ENCODE measurements at regions not wholly inside any gene's neighbourhood (a gene's known extent, or its start where the extent isn't known, plus 50 kb on each side); places are given as distances from the start of the nearest gene placed in this dataset.

DNA sequence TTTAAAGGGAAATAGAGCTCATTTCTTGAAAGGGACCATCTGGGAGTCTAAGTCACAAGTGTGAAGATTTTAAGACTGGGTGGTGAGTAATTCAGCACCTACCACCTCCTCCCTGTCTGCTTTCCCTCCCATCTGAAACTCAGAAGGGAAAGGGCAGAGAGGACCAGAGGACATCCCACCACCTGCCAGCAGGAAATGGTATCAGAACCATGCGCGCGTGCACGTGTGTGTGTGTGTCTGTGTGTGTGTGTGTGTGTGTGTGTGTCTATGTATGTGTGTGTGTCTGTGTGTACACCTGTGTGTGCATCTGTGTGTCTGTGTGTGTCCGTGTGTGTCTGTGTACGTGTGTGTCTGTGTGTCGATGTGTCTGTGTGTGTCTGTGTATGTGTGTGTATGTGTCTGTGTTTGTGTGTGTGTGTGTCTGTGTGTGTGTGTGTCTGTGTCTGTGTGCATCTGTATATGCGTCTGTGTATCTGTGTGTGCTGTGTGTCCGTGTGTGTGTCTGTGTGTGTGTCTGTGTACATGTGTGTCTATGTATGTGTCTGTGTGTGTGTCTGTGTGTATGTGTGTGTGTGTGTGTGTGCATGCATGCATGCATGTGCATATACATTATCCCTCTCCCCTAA is 76.8 kb downstream of the ZFP36L2 start:
- no peak for FAIRE-seq
- Histone ChIP-seq H3K36me3 (ENCODE audit: control insufficient read depth in 2 of 2, extremely low read depth in 1 of 2, insufficient read depth in 2 of 2, low read length in 2 of 2) (no peaks in the 10 kb centered on the region), H3K4me3 (ENCODE audit: control insufficient read depth in 2 of 3, extremely low read depth in 1 of 3, insufficient read depth in 2 of 3, low read depth in 1 of 3, low read length in 3 of 3) (no peak overlapping the region), H3K4me1 (ENCODE audit: control insufficient read depth, extremely low read depth, insufficient read depth, low read length) (peaks cover 21% of the 10 kb centered on the region), H3K9ac (ENCODE audit: control insufficient read depth, extremely low read depth, insufficient read depth, low read length) (no peak overlapping the region), H2AFZ (ENCODE audit: control insufficient read depth, low read length) (no peak overlapping the region), H3K27ac (ENCODE audit: control insufficient read depth, insufficient read depth, low read length) (no peak overlapping the region), H4K20me1 (ENCODE audit: control insufficient read depth, extremely low read depth, insufficient read depth, low read length) (no peaks in the 10 kb centered on the region), H3K9me1 (ENCODE audit: control insufficient read depth, extremely low read depth, insufficient read depth, low read length) (no peaks in the 10 kb centered on the region), H3K79me2 (ENCODE audit: control insufficient read depth, insufficient read depth, low read length) (no peaks in the 10 kb centered on the region), H3K9me3 (ENCODE audit: control insufficient read depth, low read depth, low read length) (no peaks in the 10 kb centered on the region), H3K4me2 (ENCODE audit: control insufficient read depth, extremely low read depth, insufficient read depth, low read depth, low read length) (no peak overlapping the region), H3K27me3 (ENCODE audit: control insufficient read depth, extremely low read depth, insufficient read depth, low read length) (no peaks in the 10 kb centered on the region)
- no peak for DNase-seq (ENCODE audit: low read depth, low spot score)
- dilution Hi-C loops (cut with MboI; ENCODE audit: extremely low pct_ligation_motif_present, low sequenced_read_pairs): no loop called here
- no peak for TF ChIP-seq EZH2 (IDR thresholded peaks at IDR 0.05; ENCODE audit: low read length)
- TF ChIP-seq, protein P1, sequence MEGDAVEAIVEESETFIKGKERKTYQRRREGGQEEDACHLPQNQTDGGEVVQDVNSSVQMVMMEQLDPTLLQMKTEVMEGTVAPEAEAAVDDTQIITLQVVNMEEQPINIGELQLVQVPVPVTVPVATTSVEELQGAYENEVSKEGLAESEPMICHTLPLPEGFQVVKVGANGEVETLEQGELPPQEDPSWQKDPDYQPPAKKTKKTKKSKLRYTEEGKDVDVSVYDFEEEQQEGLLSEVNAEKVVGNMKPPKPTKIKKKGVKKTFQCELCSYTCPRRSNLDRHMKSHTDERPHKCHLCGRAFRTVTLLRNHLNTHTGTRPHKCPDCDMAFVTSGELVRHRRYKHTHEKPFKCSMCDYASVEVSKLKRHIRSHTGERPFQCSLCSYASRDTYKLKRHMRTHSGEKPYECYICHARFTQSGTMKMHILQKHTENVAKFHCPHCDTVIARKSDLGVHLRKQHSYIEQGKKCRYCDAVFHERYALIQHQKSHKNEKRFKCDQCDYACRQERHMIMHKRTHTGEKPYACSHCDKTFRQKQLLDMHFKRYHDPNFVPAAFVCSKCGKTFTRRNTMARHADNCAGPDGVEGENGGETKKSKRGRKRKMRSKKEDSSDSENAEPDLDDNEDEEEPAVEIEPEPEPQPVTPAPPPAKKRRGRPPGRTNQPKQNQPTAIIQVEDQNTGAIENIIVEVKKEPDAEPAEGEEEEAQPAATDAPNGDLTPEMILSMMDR (optimal IDR thresholded peaks at IDR 0.05 in 1 of 3, IDR thresholded peaks at IDR 0.05 in 1 of 3, conservative IDR thresholded peaks at IDR 0.05 in 1 of 3; ENCODE audit: extremely low read depth in 1 of 3, insufficient read depth in 2 of 3, low read length in 3 of 3): no peak

DNA sequence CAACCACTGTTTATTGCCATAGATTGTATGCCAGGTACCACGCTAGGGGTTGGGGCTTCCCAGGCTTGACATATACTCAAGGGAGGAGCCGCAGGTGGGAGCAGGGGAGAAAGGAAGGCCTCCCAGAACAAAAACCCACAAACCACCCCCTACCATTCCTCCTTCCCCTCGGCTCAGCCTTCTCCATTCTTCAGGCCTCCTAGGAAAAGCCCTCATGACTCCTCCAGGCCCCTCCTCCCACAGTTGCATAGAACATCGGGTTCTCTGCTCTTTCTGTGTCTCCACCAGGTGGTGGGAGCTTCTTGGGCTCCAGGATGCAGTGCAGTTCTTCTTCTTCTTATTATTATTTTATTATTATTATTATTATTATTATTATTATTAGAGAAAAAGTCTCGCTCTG is 80.3 kb downstream of the ZFP36L2 start:
- H3K27ac ChIP-seq (ENCODE audit: control insufficient read depth, insufficient read depth, low read length): no peak overlapping the region
- H3K9me3 ChIP-seq (ENCODE audit: control insufficient read depth, low read depth, low read length): no peaks in the 10 kb centered on the region
- H3K36me3 ChIP-seq (ENCODE audit: control insufficient read depth in 2 of 2, extremely low read depth in 1 of 2, insufficient read depth in 2 of 2, low read length in 2 of 2): no peaks in the 10 kb centered on the region
- H4K20me1 ChIP-seq (ENCODE audit: control insufficient read depth, extremely low read depth, insufficient read depth, low read length): no peaks in the 10 kb centered on the region
- no peaks in the 10 kb centered on the region for H3K27me3 ChIP-seq (ENCODE audit: control insufficient read depth, extremely low read depth, insufficient read depth, low read length)
- no peak overlapping the region for H3K4me3 ChIP-seq (ENCODE audit: control insufficient read depth in 2 of 3, extremely low read depth in 1 of 3, insufficient read depth in 2 of 3, low read depth in 1 of 3, low read length in 3 of 3)
- TF ChIP-seq EZH2 (IDR thresholded peaks at IDR 0.05; ENCODE audit: low read length): no peak
- TF ChIP-seq, protein P1 (optimal IDR thresholded peaks at IDR 0.05 in 1 of 3, IDR thresholded peaks at IDR 0.05 in 1 of 3, conservative IDR thresholded peaks at IDR 0.05 in 1 of 3; ENCODE audit: extremely low read depth in 1 of 3, insufficient read depth in 2 of 3, low read length in 3 of 3): no peak
- H3K9ac ChIP-seq (ENCODE audit: control insufficient read depth, extremely low read depth, insufficient read depth, low read length): no peak overlapping the region
- no peaks in the 10 kb centered on the region for H3K79me2 ChIP-seq (ENCODE audit: control insufficient read depth, insufficient read depth, low read length)
- FAIRE-seq (no peak), DNase-seq (ENCODE audit: low read depth, low spot score) (no peak)
- H3K4me1 ChIP-seq (ENCODE audit: control insufficient read depth, extremely low read depth, insufficient read depth, low read length): peaks cover 6% of the 10 kb centered on the region
- H3K9me1 ChIP-seq (ENCODE audit: control insufficient read depth, extremely low read depth, insufficient read depth, low read length): no peaks in the 10 kb centered on the region
- H3K4me2 ChIP-seq (ENCODE audit: control insufficient read depth, extremely low read depth, insufficient read depth, low read depth, low read length): no peak overlapping the region
- H2AFZ ChIP-seq (ENCODE audit: control insufficient read depth, low read length): no peak overlapping the region
- dilution Hi-C loops (cut with MboI; ENCODE audit: extremely low pct_ligation_motif_present, low sequenced_read_pairs): no loop called here

Data from keratinocyte (primary cell).